HepG2 (cell line): ENCODE measurements at regions not wholly inside any gene's neighbourhood (a gene's known extent, or its start where the extent isn't known, plus 50 kb on each side); places are given as distances from the start of the nearest gene placed in this dataset.

Experiments
- EP300 ChIP-seq, 3 experiments: sonication (generic) in 1 of 3; formaldehyde crosslinking in 1 of 3; IDR thresholded peaks; 2 replicates each; pipeline versions ENCODE4 v1.5.1 to v1.6.1; 2011 to 2020; ENCODE audit warnings: low read depth in 2 of 3, low read length in 2 of 3, borderline replicate concordance in 1 of 3, improper control_type of control experiment in 1 of 3, mild to moderate bottlenecking in 1 of 3, missing genetic modification reagents in 1 of 3, moderate library complexity in 1 of 3
- NFIC ChIP-seq: IDR thresholded peaks from 2 replicates; pipeline ENCODE4 v1.6.1; 2012; ENCODE audit warnings: mild to moderate bottlenecking, low read length, inconsistent platforms
- PHF20 ChIP-seq: sonication (generic); formaldehyde crosslinking; IDR thresholded peaks from 2 replicates; pipeline ENCODE4 v1.5.0; 2020; ENCODE audit warnings: mild to moderate bottlenecking, missing genetic modification reagents
- ZNF383 ChIP-seq: sonication (generic); formaldehyde crosslinking; IDR thresholded peaks from 2 replicates; pipeline ENCODE4 v1.4.0; 2020; ENCODE audit warnings: missing genetic modification reagents, mild to moderate bottlenecking, borderline replicate concordance

DNA sequence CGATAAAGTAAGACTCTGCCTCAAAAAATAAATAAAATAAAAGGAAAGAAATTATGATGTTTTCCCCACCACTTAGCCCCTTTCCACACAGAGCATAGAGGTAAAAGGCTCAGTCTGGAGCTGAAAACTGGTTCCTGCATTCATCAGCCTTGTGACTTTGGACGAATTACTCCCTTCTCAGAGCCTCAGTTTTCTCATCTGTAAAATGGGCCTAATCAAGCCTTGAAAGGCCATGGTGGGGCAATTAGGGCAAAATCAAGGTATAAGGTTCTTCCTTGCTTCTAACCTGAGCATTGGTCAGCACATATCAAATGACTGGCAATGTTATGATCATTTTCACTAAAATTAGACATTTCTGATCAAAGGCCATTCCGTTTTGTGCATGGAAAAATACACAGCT, 417.7 kb downstream of the MN1 start:
- TF ChIP-seq PHF20 (CRISPR knock-in tag) (no peak), ZNF383 (CRISPR knock-in tag) (no peak), EP300 (IDR thresholded peaks at IDR 0.05; ENCODE audit: low read depth in 2 of 2, low read length in 2 of 2) (no peak), EP300 (CRISPR knock-in tag; IDR thresholded peaks at IDR 0.05; ENCODE audit: borderline replicate concordance) (no peak), NFIC (no peak)
